ENCODE measurements at regions not wholly inside any gene's neighbourhood (a gene's known extent, or its start where the extent isn't known, plus 50 kb on each side); places are given as distances from the start of the nearest gene placed in this dataset.
A peak's percentile ranks its signal among the peaks of the same experiment; 100 is the strongest.
"Not testable (repeated sequence)": the region's sequence is repeated elsewhere in the genome, so short reads cannot be mapped to it uniquely, and the experiment has no call there.

DNA sequence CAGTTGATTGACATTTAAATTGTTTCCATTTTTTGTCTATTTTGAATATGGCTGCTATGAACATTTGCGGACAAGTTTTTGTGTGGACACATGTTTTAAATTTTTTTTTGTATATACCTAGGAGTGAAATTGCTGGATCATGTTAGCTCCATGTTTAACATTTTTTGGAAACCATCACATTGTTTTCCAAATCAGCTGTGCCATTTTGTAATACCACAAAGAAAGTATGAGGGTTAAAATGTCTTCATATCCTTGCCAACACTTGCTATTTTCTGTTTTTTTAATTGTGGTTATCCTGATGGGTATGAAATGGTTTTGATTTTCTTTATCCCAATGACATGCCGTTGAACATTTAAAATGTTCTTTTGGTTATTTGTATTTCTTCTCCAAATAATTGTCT is 52.1 kb downstream of the CARTPT start:
- DNase-seq (ENCODE audit: low spot score) = no peak

DNA sequence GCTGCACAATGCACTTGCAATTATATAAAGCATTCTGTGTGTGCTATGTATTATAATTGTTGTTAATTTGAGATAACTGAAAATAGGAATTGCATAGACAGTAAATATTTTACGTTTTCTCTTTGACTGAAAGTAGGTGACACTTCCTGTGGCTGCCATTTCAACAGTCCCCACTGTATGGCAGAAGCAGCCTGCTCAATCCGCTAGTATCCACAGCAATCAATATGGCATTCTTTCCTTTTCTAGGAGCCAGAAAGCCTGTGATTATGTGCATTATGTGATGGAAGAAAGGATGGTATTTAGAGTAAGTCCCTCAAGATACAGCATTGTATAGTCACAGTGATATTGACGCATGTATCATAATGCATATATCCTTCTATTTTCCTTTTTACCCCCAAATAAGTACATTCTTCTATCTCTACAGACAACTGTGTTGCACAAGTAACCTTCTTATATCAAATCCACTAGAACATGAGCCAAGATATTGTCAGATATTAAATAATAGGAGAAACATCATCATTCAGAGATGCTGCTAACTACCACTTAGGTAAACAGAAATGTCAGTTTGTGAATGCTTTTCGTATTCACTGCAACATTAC is 59.7 kb downstream of the CARTPT start:
- peak; percentile 42 for DNase-seq (ENCODE audit: low spot score)

DNA sequence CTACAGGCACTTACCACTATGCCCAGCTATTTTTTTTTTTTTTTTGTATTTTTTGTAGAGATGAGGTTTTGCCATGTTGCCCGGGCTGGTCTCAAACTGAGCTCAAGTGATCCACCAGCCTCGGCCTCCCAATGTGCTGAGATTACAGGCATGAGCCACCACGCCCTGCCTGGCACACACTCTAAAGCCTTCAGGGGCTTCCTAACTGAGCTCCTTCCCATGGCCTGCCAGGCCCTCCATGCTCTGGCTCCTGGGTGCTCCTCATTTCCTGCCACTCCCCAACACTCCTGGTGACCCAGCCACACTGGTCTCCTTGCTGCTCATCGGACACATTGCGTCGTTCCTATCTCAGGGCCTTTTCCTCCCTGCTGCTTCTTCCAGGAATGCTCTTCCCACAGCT is 61.5 kb downstream of the CARTPT start:
- no peak for DNase-seq (ENCODE audit: low spot score)

DNA sequence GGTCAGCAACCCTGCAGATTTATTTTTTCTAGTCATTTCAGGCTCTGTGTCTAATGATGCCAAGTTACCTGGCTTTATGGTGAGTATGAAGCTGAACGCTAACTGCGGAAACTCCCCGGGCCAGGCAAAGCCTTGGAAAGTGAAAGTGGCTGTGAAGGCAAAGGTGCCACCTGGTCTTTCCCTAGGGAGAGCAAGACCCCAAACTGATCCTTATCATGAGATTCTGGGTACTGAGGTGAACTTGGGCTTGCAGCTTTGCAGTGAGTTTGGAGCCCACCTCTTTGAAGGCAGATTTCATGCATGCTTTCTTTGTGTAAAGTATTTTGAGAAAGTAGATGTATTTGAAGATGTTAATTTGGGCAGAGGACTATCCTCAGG is 63.3 kb downstream of the CARTPT start:
- DNase-seq (ENCODE audit: low spot score) = no peak

DNA sequence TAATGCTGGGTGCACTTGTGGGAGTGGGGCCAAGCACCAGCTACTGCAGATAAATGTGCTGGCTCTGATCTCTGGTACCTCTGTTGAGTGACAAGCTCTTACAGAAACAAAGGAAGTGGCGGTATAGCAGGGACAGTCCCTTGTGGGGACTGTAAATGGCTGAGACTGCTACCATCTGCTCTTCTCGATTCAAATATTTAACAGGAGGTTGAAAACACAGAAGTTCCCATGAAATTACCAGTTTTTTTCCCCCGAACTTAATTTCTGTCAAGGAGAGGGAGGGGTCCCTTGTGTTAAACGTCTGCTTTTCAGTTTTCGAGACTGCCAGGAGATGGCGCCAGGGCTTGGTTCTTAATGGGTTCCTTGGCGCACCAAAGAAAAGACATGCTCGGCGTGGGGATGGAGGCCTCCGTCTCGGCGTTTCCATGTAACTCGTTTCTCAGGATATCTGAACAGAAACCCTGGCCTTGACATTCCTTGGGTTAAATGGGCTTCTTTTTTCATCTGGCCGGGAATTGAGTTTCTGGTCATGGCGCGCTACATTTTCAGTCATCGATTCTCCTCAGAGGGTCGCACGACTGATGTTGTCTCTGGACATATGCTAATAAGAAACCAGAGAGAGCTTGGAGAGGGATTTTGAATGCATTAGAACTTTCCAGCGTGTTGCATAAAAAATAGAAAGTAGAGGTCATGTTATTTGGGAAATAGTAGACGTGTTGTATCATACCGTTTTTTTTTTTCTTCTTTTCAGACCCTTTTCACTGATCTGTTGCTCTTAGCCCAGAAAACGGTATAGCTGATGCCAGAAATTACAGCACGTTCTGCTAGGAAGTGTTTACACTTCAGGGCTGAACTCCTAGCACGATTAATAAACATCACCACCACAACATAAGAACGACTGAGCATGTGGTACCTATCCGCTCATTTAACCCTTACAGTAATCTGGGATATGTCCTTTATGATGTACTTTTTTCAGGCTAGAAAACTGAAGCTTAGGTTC is 64.0 kb downstream of the CARTPT start:
- peak; percentile 36 for DNase-seq (ENCODE audit: low spot score)

DNA sequence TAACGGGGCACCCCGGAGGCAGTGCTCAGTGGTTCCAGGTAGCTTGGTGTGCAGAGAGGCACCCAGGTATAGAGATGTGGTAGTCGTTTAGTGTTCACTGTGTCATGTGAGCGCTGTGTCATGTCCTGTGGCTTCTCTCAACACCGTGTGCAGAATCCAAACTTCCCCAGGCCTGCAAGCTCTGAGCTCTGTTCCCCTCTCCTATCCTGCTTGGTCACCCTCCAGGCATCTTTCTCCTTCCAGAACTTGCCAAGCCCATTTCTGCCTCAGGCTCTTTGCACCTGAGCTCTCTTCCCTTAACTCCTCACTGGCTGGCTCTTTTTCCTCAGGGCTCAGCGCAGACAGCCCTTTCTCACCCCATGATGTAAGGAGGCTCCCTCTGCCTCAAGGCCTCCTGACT is 64.8 kb downstream of the CARTPT start:
- no peak for DNase-seq (ENCODE audit: low spot score)

DNA sequence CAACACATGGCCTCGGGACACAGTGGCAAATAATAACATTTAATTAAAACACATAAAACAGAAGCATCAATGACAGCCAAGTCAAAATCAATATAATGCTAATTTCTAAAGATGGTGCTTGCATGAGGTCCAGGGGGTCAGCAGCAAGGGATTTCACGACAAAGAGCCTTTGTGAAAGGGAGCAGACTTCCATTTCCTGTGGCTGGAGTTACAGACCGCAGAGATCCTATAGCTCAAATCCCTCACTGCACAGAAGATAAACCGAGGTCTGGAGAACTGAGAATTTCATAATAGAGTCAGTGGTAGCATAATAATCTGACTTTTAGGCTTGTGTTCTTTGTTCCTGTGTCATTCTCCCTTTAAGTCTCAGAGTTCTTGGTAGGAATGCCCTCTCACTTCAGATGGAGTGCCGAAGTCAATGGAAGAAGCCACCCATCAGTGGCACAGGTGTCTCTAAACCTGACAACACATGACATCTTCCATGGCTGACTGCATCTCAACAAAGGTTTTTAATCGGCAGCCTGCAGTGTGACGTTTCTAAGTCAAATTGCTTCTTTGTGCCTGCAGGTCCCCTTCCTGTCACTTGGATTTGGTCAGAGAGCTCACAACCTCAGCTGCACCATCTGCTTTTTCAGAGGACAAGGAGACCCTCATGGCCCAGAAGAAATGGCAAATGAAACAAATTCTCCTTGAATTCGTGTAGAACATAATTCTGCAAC is 67.4 kb downstream of the CARTPT start:
- no peak for DNase-seq (ENCODE audit: low spot score)

DNA sequence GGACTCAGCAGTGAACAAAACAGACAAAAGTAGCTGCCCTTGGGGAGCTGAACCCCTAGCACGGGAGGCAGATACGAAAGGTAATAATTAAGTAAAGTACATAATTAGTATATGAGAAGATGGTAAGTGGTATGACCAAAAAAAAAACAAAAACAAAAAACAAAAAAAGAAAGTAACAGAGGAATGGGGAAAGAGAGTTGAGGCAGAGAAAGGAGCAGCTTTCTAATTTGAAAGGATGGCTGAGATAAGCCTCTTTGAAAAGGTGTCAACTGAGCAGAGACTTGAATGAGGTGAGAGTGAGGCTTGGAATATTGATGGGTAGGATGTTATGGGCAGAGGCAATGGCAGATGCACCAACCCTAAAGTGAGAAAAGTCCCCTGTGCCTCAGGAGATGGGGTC is 69.7 kb downstream of the CARTPT start:
- DNase-seq (ENCODE audit: low spot score) = no peak

DNA sequence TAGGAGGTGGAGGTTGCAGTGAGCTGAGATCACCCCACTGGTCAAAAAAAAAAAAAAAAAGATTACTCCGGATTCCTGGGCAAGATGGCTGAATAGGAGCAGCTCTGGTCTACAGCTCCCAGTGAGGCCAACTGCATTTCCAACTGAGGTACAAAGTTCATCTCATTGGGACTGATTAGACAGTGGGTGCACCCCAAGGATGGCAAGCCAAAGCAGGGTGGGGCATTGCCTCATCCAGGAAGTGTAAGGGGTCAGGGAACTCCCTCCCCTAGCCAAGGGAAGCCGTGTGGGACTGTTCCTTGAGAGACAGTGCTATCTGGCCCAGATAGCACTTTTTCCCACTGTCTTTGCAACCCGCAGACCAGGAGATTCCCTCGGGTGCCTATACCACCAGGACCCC is 70.7 kb downstream of the CARTPT start:
- peak; percentile 33 for DNase-seq (ENCODE audit: low spot score)

DNA sequence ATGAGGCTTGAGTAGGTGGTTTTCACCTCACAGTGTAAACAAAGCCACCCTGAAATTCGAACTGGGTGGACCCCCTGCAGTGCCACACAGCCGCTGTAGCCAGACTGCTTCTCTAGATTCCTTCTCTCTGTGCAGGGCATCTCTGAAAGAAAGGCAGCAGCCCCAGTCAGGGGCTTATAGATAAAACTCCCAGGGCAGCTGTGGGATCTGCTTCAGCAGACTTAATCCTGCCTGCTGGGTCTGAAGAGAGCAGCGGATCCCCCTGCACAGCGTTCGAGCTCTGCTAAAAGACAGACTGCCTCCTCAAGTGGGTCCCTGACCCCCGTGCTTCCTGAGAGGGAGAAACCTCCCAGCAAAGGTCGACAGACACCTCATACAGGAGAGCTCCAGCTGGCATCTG is 71.4 kb downstream of the CARTPT start:
- no peak for DNase-seq (ENCODE audit: low spot score)

DNA sequence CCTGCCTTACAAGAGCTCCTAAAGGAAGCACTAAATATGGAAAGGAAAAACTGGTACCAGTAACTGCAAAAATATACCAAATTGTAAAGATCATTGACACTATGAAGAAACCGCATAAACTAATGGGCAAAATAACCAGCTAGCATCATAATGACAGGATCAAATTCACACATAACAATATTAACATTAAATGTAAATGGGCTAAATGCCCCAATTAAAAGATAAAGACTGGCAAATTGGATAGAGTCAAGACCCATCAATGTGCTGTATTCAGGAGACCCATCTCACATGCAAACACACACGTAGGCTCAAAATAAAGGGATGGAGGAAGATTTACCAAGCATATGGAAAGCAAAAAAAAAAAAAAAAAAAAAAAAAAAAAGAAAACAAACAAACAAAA is 73.0 kb downstream of the CARTPT start:
- not testable (repeated sequence) for DNase-seq (ENCODE audit: low spot score)

DNA sequence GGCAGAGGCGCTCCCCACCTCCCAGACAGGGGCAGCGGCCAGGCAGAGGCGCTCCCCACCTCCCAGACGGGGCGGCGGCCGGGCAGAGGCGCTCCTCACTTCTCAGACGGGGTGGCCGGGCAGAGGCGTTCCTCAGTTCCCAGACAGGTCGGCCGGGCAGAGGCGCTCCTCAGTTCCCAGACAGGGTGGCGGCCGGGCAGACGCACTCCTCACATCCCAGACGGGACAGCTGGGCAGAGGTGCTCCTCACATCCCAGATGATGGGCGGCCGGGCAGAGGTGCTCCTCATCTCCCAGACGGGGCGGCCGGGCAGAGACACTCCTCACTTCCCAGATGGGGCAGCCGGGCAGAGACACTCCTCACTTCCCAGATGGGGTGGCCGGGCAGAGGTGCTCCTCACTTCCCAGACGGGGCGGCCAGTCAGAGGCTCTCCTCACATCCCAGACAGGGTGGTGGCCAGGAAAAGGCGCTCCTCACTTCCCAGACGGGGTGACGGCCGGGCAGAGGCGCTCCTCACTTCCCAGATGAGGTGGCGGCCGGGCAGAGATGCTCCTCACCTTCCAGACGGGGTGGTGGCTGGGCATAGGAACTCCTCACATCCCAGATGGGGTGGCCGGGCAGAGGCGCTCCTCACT is 75.1 kb downstream of the CARTPT start:
- no peak for DNase-seq (ENCODE audit: low spot score)

DNA sequence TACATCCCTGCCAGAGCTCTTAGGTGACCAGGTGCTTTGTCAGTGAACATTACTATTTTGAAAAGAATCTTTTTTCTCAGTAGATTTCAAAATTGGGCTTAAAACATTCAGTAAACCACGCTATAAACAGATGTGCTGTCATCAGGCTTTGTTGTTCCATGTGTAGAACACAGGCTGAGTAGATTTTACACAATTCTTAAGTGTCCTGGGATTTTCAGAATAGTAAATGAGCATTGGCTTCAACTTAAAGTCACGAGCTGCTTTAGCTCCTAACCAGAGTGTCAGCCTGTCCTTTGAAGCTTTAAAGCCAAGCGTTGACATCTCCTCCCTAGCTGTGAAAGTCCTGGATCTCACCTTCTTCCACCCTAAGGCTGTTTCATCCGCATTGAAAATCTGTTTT is 83.6 kb downstream of the CARTPT start:
- DNase-seq (ENCODE audit: low spot score) = no peak

DNA sequence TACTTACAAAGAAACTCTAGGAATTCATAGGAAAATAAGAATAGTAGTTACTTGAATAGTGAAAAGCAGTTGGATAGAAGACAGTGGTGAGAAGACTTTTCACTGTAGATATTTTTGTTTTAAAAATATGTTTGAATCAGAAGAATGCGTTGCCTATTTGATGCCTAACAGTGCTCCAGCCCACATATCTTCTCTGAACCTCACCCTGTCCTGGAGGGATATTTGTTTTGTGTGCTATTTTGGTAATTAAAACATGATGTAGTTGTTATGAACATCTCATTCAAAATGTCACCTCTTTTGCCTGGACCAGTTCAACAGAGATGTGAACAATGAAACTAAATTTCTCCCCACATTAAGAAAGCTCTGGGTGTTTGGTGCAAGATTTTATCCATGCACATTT is 87.6 kb downstream of the CARTPT start:
- DNase-seq (ENCODE audit: low spot score) = no peak

DNA sequence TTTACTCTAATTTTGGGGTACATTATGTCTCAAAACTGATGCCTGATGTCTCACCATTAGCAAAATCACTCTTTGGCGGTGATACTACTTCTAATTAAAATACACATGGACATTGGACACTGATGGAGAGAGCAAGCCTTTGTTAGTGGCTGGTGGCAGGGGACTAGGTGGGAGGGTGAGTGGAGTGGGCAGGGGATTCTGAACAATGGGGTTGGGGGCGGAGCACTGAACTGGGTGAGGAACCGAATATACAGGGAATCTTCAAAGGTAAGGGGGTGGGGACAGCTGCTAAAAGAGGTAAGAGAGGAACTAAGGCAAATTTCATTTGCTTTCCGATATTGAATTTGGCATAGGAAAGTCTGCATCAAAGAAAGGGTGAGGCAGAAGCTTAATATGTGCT is 88.8 kb downstream of the CARTPT start:
- no peak for DNase-seq (ENCODE audit: low spot score)

DNA sequence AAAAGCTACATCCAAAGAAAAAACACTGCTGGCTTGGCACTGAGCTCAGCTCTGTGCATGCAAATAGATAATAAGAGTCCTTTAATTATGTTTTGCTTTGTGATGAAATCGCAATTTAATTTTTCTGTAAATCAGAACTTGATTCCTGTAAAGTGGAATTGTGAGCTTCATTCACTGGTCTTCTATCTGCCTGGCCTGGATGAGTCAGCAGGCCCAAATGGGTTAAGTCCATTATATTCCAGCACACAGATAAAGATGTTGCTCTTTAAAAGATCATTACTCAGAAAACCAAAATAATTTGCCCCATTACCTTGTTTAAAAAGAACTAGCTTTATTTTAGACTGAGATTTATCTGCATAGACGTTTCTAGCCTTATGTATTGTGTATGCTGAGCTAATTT is 90.4 kb downstream of the CARTPT start:
- DNase-seq (ENCODE audit: low spot score) = no peak

DNA sequence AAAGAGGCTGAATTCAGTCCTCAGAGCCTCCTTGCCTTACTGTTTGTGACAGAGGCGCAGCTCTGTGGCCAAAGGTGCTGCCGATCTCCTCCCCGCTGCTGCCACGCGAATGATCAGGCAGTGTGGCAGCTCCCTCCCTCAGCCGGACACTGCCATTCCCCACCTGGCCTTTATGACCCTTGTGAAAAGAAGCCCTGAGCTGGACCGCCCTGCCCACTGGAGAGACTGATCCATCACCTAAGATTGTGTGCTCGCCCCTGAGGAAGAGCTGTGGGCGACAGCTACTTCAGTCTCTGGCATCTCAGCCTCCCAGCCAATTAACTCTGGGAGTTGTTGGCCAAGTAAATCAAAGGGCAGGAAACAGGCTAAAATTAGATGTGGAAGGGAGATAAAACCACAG is 90.9 kb downstream of the CARTPT start:
- DNase-seq (ENCODE audit: low spot score) = no peak

DNA sequence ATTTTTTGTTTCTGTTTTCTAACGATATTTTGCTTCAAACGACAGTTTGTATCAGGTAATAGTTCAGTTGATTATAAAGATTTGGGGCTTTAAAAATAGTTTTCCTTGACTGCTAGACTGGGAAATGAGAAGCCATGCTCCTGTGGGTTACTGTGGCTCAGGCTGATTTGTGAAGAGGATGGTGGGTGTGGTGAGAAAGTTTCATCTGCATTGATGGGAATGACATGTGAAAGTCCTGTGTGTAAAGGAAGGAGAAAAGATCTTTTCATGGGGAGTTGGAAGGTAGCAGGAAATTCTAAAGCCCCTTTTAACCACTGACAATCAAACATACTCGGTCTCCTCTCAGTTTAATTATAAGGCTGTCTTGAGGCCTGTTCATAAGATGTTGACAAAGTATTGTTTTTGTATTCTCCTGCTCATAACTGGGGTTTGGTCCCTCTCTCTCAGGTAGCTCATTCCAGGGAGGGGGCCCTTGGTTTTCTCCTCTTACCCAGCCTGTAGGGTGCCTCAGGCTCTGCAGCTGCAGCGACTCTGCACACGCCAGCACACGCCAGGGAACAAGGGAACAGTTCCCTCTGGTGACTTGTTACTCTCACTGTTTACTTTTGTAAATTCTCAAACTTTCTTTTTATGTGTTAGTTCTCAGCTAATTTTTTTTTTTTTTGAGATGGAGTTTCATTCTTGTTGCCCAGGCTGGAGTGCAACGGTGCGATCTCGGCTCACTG is 91.6 kb downstream of the CARTPT start:
- no peak for DNase-seq (ENCODE audit: low spot score)

DNA sequence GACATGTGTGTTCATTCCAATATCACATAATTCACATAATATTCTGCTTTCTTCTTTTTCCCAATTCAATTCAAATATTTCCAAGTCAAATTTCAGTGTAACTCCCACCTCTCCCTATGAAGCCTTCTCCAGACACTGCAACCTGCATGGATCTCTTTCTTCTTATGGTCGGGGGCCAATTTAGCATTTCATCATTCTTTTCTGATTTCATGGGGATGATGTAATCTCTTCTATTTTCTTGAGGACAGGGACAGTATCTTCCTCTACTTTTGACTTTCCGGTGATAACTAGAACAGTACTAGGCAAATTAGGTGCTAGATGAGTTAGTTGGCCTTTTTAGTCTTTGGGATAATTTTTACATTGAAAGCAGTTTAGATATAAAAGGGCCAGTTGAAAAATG is 92.7 kb downstream of the CARTPT start:
- no peak for DNase-seq (ENCODE audit: low spot score)

DNA sequence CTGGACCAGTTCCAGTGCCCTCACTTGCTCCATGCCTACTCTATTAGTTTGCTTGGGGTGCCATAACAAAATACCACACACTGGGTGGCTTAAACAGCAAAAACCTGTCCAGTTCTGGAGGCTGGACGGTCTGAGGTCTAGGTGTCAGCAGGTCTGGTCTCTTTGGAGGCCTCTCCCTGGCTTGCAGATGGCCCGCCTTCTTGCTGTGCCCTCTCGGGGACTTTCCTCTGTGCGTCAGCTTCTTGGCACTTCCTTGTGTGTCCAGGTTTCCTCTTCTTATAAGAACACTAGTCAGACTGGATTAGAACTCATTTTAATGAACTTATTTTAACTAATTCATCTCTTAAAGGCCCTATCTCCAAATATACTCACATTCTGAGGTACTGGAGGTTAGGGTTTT is 97.2 kb downstream of the CARTPT start:
- no peak for DNase-seq (ENCODE audit: low spot score)

DNA sequence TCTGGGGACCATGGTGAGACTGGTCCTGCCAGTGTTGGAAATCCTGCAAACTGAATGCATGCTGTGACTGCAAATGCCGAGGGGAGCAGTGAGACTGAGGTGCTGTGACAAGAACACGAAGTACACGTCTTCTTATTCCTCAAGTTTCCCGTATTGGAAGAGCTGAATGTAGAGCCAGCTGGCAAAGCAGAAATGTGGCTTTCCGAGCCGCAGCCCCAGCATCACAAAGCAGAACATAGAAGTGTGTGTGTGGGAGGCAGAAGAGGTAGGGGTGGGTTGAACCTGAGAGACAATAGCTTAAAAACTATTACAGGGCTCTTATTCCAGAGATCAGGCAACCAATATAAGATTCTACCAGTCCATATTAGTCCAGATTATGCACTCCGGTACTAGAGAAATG is 98.8 kb downstream of the CARTPT start:
- no peak for DNase-seq (ENCODE audit: low spot score)

DNA sequence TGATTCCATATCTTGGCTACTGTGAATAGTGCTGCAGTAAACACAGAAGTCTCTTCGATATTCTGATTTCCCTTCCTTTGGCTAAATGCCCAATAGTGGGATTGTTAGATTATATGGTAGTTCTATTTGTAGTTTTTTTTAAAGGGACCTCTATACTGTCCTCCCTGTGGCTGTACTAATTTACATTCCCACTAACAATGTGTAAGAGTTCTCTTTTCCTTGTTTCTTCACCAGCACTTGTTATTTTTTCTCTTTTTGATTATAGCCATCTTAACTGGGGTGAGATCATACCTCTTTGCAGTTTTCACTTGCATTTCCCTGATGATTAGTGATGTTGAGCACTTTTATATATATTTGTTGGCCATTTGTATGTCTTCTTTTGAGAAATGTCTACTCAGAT is 102.0 kb downstream of the CARTPT start:
- DNase-seq (ENCODE audit: low spot score) = no peak

All from LoVo (cell line).